AG04450 (cell line): ENCODE measurements at regions not wholly inside any gene's neighbourhood (a gene's known extent, or its start where the extent isn't known, plus 50 kb on each side); places are given as distances from the start of the nearest gene placed in this dataset.

Source experiments
- CTCF ChIA-PET: fragments of 300-600, 350-600 bp; formaldehyde crosslinking; extraction: SDS; loops from one replicate; lab custom pipeline; 2022; ENCODE audit warnings: antibody characterized with exemption, inconsistent platforms; lab: Charles Lee
- POLR2A ChIA-PET: fragments of 350-600 bp; formaldehyde crosslinking; extraction: SDS; loops from one replicate; lab custom pipeline; 2021; ENCODE audit warnings: antibody characterized with exemption, inconsistent platforms; lab: Yijun Ruan, JAX
- DNase-seq: peaks from one replicate; pipeline ENCODE4 v3.0.0-alpha.2; 2011; ENCODE audit warnings: low read depth, low spot score
- H3K27ac ChIP-seq: one replicate; pipeline ENCODE4 v1.5.1; 2012; ENCODE audit warnings: low read depth, low read length, control low read depth
- H3K27me3 ChIP-seq: one replicate; pipeline ENCODE4 v1.6.0; 2012; ENCODE audit warnings: low read length; ENCODE audit not compliant: control insufficient read depth, insufficient read depth
- H3K4me3 ChIP-seq: 2 replicates; pipeline ENCODE4 v1.5.1; 2011; ENCODE audit warnings: mild to moderate bottlenecking, low read depth, low read length, control low read depth
- H3K9me3 ChIP-seq: 2 replicates; pipeline ENCODE4 v1.5.1; 2012; ENCODE audit warnings: low read length; ENCODE audit not compliant: control insufficient read depth, insufficient read depth
- TF ChIP-seq, protein P1 (sequence below): IDR thresholded peaks from 2 replicates; pipeline ENCODE4 v1.5.1; 2011; ENCODE audit warnings: low read depth, low read length, control low read depth, inconsistent platforms

DNA sequence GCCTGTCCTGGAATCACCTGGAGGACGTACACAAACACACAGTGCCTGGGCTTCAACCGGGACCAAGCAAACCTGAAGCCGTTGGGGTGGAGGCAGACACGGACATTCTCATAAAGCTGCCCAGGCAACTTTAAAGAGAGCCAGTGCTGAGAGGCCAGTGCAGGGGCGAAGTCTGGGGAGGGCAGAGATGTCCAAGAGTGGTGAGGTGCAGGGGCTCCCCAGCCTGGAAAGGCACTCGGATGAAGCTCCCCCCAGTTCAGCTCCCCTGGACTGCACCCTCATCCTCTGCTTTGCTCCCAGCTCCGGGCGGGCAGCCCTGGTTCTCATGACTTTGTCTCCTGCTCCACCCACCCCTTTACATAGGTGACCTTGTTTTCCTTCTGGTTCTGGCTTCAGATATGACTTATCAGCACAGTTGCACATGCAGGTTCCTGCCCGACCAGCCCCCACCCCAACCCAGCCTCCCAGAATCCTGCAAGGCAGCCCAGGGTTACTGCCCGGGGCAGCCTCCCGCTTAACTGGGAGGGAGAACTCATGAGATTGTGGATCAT, 60.8 kb upstream of the EEPD1 start:
- POLR2A ChIA-PET: no interaction called here
- TF ChIP-seq, protein P1, sequence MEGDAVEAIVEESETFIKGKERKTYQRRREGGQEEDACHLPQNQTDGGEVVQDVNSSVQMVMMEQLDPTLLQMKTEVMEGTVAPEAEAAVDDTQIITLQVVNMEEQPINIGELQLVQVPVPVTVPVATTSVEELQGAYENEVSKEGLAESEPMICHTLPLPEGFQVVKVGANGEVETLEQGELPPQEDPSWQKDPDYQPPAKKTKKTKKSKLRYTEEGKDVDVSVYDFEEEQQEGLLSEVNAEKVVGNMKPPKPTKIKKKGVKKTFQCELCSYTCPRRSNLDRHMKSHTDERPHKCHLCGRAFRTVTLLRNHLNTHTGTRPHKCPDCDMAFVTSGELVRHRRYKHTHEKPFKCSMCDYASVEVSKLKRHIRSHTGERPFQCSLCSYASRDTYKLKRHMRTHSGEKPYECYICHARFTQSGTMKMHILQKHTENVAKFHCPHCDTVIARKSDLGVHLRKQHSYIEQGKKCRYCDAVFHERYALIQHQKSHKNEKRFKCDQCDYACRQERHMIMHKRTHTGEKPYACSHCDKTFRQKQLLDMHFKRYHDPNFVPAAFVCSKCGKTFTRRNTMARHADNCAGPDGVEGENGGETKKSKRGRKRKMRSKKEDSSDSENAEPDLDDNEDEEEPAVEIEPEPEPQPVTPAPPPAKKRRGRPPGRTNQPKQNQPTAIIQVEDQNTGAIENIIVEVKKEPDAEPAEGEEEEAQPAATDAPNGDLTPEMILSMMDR: no peak
- peaks cover 5% of the 10 kb centered on the region; the same call in 1 of the 2 replicates for H3K9me3 ChIP-seq
- no peak overlapping the region for H3K4me3 ChIP-seq
- no peak overlapping the region for H3K27ac ChIP-seq
- peaks cover 14% of the 10 kb centered on the region for H3K27me3 ChIP-seq
- DNase-seq: no peak
- CTCF ChIA-PET: no interaction called here

DNA sequence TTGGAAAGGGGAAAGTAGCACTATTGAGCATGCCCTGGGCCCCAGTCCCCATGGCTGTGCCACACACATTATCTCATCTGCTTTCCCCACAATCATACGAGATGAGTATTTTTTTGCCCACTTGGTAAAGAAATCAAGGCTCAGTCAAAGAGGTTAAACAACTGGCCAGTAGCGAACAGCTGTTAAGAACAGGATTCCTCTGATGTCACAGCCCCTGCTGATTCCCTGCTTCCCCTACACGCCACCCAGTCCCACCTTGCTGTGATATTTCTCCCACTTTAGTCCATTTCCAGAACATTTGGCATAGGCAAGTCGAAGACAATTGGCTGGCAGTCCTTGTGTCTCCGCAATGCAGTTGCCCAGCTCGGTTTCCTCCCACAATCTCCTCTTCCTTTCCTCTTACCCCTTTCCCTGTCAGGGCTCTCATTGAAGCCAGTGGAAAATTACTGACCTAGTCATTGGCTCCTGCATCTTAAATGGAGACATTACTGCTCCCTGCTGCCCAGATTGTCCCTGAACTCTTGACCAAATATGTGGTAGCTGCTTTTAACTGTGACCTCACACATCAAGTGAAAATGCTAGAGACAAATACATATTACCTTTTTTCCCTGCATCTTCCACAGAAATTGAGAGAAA, 56.5 kb upstream of the EEPD1 start:
- ChIA-PET CTCF (interaction anchor here (0.9 kb wide), 1 partner anchor 113 kb away, joined by 3 read pairs; no protein-coding TSS in a partner anchor), POLR2A (no interaction called here)
- H3K4me3 ChIP-seq: no peak overlapping the region
- H3K9me3 ChIP-seq: no peaks in the 10 kb centered on the region
- H3K27ac ChIP-seq: no peak overlapping the region
- H3K27me3 ChIP-seq: peaks cover 7% of the 10 kb centered on the region
- no peak for DNase-seq
- TF ChIP-seq, protein P1: no peak

DNA sequence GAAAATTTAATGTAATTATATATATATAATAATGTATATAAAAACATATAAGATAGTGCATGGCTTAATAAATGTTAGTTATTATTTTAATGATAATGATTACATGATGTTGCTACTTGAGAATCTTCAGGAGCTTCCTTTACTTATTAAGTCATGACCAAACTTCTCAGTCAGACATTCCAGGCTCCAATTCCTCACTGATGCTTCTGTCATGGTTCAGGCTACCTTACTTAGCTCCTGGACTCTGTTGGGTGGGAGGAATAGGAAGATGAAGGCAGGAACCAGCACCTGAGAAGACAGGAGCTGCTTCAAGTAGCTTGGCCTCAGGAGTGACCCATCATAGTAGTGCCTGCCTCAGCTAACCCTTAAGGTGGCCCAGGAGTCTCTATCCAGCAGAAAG, 55.0 kb upstream of the EEPD1 start:
- Histone ChIP-seq H3K9me3 (no peaks in the 10 kb centered on the region), H3K4me3 (no peak overlapping the region), H3K27ac (no peak overlapping the region), H3K27me3 (peaks cover 3% of the 10 kb centered on the region)
- TF ChIP-seq, protein P1: no peak
- no peak for DNase-seq
- ChIA-PET CTCF (interaction anchor here (1.3 kb wide), 1 partner anchor 220 kb away, joined by 3 read pairs; no protein-coding TSS in a partner anchor), POLR2A (no interaction called here)

DNA sequence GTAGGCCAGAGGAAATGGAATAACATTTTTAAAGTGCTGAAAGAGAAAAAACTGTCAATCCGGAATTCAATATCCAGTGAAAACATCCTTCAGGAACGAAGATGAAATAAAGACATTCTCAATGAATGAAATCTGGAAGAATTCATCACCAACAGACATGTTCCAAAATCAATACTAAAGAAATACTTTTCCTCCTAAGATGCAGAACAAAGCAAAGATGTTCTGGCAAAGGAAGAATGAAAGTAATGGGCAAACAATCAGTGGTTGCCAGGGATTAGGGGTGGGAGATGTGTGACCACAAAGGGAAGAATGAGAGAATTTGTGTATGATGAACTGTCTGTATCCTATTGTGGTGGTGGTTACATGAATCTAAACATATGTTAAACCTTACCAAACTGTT, 52.8 kb upstream of the EEPD1 start:
- ChIA-PET CTCF (no interaction called here), POLR2A (no interaction called here)
- no peak for DNase-seq
- Histone ChIP-seq H3K27me3 (peaks cover 3% of the 10 kb centered on the region), H3K27ac (no peak overlapping the region), H3K4me3 (no peak overlapping the region), H3K9me3 (no peaks in the 10 kb centered on the region)
- TF ChIP-seq, protein P1: no peak

DNA sequence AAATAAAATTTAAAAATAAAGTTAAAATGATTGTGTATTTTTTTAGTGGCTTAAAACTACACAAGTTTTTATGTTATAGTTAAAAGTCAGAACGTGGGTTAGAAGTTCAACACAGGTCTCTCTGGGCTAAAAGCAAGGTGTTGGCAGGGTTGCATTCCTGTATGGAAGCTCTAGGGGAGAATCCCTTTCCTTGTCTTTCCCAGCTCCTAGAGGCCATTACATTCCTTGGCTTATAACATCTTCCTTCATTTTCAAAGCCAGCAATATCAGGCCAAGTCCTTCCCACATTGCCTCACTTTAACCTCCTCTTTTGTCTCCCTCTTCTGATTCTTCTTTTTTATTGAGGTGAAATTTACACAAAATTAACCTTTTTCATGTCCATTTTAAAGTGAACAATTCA, 52.4 kb upstream of the EEPD1 start:
- peaks cover 3% of the 10 kb centered on the region for H3K27me3 ChIP-seq
- H3K9me3 ChIP-seq: no peaks in the 10 kb centered on the region
- no peak overlapping the region for H3K4me3 ChIP-seq
- TF ChIP-seq, protein P1: no peak
- ChIA-PET CTCF (interaction anchor here (0.6 kb wide), 1 partner anchor 73 kb away, joined by 3 read pairs; no protein-coding TSS in a partner anchor), POLR2A (no interaction called here)
- DNase-seq: no peak
- H3K27ac ChIP-seq: no peak overlapping the region
